Iris pigment epithelial cell (primary cell): ENCODE measurements at regions not wholly inside any gene's neighbourhood (a gene's known extent, or its start where the extent isn't known, plus 50 kb on each side); places are given as distances from the start of the nearest gene placed in this dataset.

Experiments
- DNase-seq: peaks from one replicate; pipeline ENCODE4 v3.0.0-alpha.2; 2011; ENCODE audit warnings: low read depth

- DNase-seq: peak; percentile 25
Measured at GRCh38 chr5:24823625-24824024, 178.8 kb upstream of the CDH10 start.

- DNase-seq: peak; percentile 6
Measured at GRCh38 chr5:24819841-24820240, 175.1 kb upstream of the CDH10 start.

GRCh38 chr5:24817966-24818365 is 173.2 kb upstream of the CDH10 start:
- DNase-seq: no peak

GRCh38 chr5:24816206-24816605 is 171.4 kb upstream of the CDH10 start:
- DNase-seq: no peak

- DNase-seq: peak; percentile 17
Measured at GRCh38 chr5:24805230-24805629, 160.5 kb upstream of the CDH10 start.

GRCh38 chr5:24804221-24804681 is 159.5 kb upstream of the CDH10 start:
- peak; percentile 48 for DNase-seq

GRCh38 chr5:24791326-24791725 is 146.5 kb upstream of the CDH10 start:
- no peak for DNase-seq

GRCh38 chr5:24789611-24790351 is 145.0 kb upstream of the CDH10 start:
- peak; percentile 35 for DNase-seq

GRCh38 chr5:24788829-24789514 is 144.2 kb upstream of the CDH10 start:
- DNase-seq: peak; percentile 88

GRCh38 chr5:24786108-24786507 is 141.3 kb upstream of the CDH10 start:
- no peak for DNase-seq

- DNase-seq: no peak
Measured at GRCh38 chr5:24783596-24783995, 138.8 kb upstream of the CDH10 start.

GRCh38 chr5:24777392-24777791 is 132.6 kb upstream of the CDH10 start:
- no peak for DNase-seq

GRCh38 chr5:24773261-24773660 is 128.5 kb upstream of the CDH10 start:
- peak; percentile 62 for DNase-seq

- DNase-seq: no peak
Measured at GRCh38 chr5:24767086-24767485, 122.3 kb upstream of the CDH10 start.

GRCh38 chr5:24765219-24765618 is 120.4 kb upstream of the CDH10 start:
- no peak for DNase-seq

GRCh38 chr5:24750355-24750754 is 105.6 kb upstream of the CDH10 start:
- no peak for DNase-seq

- peak; percentile 14 for DNase-seq
Measured at GRCh38 chr5:24749701-24750100, 104.9 kb upstream of the CDH10 start.

GRCh38 chr5:24747327-24747726 is 102.5 kb upstream of the CDH10 start:
- DNase-seq: no peak

- peak; percentile 18 for DNase-seq
Measured at GRCh38 chr5:24742334-24742733, 97.6 kb upstream of the CDH10 start.

- DNase-seq: no peak
Measured at GRCh38 chr5:24737163-24737562, 92.4 kb upstream of the CDH10 start.

- no peak for DNase-seq
Measured at GRCh38 chr5:24735284-24735683, 90.5 kb upstream of the CDH10 start.

GRCh38 chr5:24732184-24732583 is 87.4 kb upstream of the CDH10 start:
- no peak for DNase-seq

GRCh38 chr5:24720743-24721142 is 76.0 kb upstream of the CDH10 start:
- DNase-seq: no peak

- DNase-seq: no peak
Measured at GRCh38 chr5:24714746-24715145, 70.0 kb upstream of the CDH10 start.
